T-helper 1 cell treated with Interleukin-12 subunit alpha and Interleukin-12 subunit beta and Interleukin-4 antibody, amounts not matched to agents 30 ng/mL and 1 ng/mL, for 36 hours (primary cell): ENCODE measurements at regions not wholly inside any gene's neighbourhood (a gene's known extent, or its start where the extent isn't known, plus 50 kb on each side); places are given as distances from the start of the nearest gene placed in this dataset.

Experiments
- intact Hi-C: fragments of 100-400 bp; cut with micrococcal nuclease; formaldehyde crosslinking; loops from one replicate; pipeline ENCODE4 v1.15.1; 2024

DNA sequence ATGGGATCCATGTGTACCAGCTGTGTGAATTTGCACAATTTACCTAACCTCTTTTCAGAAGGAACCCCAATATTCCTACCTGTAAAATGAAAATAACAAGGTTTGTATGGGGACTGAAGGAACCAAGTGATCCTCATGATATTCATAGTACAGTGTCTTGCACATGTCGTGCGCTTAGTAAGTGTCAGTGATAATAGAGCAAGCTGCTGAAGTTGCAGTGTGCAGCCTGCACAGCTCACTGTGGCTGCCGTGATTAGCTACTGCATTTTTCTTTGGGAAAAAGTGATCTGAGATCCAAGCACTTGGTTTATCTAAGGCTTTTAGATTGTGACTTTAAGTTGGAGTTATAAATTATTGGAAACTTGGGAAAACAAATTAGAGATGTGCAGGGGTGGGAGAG lies 135.9 kb upstream of the FRY start:
- intact Hi-C loops, result no loop called here

DNA sequence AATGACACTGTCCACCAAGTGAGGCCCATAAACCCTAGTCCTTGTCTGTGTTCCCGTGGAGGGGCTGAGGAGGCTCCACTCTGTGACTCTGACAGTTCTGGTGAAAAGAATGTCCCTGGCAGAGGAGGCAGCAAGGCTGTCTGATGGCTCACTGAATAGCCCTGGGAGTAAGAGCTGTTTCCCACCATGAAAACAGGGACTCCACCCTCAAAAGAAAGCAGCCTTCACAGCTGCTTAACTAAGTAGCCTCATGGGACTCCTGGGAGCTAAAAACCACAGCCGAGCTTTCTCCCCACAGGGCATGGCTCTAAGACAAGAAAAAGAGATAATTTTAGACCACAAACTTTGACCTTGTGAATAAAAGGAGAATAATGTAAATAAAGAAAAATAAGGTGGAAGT lies 135.1 kb upstream of the FRY start:
- intact Hi-C loops, result no loop called here

- intact Hi-C loops, result no loop called here
Measured at GRCh38 chr13:31898378-31899071, 133.0 kb upstream of the FRY start.

DNA sequence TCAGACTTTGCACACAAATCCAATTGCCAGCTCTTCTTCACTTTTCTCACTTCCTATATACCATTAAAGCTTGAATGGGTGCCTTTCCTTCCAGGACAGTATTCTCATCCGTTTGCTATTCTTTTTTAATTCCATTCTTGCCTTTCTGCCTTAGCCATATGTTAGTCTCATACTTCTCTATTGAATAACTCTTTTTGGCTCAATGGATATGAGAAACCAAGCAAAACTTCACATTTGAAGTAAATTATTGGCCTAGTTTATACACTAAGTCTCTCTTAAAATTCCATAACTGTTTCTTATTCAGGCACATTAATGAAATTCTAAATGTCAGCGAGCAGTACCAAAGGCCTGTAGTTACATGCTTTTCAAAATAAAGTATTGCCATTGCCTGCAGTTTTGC lies 129.6 kb upstream of the FRY start:
- intact Hi-C loops, result no loop called here

DNA sequence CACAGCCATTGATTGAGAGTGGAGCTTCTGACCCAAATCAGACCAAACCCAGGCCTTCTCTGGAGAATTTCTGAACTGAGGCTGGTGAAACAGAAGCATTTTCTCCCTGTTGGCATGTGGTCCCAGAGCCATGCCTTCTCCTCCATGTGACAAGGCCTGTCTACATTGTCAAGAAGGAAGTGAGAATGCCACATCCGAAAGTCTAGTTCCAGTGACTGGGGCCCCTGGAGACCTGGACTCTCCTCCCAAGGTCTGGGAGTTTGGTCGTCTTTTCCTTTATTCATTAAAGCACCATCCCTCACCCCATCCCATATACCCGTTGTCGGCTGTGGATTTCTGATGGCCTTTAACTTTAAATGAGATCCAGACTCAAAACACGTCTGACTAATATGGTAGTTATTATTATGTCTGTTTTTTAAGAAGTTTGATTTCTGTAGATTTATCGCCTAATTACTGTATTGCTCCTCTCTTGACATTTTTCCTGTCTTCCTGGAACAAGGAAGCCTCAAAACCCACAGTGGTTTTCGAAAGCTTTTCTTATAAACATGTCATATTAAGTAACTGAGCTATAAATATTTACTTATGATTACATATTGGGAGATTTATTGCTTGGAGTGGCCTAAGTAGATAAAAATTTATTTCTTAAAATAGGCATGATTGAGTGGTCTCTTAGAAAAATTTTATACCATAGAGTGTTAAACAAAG lies 128.3 kb upstream of the FRY start:
- intact Hi-C loops, result no loop called here

DNA sequence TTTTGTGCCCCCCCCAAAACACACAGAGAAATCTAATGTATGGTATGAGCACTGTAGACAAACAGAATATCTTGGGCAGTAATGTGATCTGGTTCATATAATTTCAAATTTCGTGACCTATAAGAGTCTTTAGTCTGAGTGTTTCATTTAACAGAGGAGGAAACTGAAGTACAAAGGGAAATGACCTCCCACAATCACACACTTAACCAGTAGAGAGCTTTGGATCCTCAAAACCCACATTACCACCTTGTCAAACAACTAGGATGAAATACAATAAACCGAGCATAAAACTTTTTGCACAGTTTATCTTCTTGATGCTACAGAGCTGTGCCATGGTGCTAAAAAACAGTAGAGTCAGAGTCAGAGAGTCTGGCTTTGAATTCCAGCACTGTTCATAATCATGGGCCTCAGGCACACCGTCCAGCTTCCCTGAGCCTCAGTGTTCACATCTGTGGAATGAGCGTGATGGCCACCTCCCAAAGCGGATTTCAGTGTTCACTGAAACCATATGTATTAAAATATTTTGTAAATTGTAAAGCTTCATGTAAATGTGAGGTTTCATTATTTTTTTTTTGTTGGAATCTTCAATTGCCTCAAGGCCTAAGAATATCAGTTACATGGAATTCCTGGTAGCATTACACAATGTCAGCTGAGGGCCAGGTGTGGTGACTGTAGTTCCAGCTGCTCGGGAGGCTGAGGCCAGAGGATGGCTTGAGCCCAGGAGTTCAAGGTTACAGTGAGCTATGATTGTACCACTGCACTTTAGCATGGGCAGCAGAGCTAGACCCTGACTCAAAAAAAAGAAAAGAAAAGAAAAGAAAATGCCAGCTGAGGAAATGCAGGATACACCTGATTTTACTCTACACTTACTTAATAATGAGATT lies 126.4 kb upstream of the FRY start:
- intact Hi-C loops, result no loop called here

DNA sequence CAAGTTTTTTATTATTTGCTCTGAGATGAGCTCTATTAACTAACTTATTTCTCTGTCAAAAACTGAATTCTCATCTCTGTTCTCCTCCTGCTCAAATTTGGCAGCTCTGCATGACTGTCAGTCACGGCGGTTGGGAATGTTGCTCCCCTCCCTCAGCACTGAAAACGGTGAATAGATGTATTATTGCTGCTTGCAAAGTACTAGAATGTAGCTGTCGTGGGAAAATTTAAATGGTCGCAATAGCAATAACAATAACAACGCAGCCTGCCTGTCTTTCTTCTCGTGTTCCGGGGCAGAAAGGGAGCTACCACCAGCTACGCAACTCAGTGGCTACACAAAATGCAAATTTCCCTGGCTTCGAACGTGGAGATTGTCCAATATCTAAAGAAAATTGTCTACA lies 125.6 kb upstream of the FRY start:
- intact Hi-C loops, result no loop called here

DNA sequence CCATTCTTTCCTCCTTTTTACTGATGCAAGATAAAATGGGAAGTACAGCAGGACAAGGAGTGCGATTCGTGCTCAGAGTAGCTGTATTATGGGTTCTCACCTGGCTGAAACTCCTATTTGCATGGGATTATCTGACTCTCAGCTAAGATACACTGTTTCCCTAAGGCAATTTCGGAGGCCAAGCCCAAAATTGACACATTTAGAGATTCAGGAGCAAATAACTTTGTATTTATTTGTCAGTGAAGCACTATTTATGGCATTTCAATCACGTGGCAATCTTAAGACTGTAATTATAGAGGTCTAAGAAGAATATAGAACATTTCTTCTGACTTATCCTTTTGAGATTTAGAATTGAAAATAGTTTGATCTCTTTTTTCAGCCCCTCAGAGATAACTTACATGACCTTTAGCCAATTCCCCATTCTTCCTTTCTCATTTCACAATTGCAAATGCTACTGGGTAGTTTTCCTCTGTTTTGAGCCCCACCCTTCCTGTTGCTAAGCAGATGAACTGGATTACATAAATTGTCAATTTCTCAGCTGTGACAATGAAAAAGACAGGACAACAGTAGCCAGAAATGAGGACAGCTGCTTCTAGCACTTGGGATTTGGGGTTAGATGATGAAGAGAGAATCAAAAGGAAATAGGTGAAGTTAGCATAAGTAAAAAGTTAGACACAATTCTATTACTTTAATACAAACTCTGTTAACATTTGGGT lies 122.7 kb upstream of the FRY start:
- intact Hi-C loops, result no loop called here

- intact Hi-C loops, result loop anchor here (1.0 to 5.0 kb wide), 14 partner anchors 17 to 742 kb away; partner anchors contain the start of genes FRY and N4BP2L2
Measured at GRCh38 chr13:31909864-31910551, 121.6 kb upstream of the FRY start.

- intact Hi-C loops, result loop anchor here (1.0 to 5.0 kb wide), 14 partner anchors 17 to 742 kb away; partner anchors contain the start of genes FRY and N4BP2L2
Measured at GRCh38 chr13:31910633-31911032, 120.9 kb upstream of the FRY start.

DNA sequence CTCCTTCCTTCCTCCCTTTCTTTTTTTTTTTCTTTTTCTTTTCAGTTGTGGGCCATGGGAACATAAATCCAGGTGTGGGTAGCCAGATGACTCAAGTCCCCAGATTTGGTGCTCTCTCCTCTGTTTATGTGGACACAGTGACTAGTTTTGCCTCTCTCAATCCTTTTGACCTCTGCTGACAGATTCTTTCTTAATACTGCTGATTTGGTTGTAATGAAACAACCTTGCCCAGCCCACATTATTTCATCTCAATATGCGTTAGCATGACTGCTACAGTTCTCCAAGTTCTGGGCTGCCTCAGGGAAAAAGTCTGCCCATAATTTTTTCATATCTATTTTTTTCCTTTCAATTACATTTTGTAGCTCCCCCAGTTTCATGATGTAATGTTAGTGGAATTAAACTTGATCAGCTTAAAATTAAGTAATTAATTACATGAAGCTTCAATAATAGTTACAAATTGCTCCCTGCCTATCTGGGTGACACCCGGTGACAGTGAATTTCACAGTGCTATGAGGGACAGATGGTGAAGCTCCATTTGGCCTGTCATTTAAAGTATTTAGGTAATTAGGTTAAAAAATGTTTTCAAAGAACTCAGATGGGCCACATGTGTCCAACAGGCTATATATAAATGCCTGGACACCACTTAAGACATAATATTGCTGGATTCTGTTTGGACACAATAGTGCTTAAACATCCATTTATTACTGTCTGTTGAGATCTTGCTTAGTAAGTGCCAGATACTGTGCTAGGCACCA lies 118.8 kb upstream of the FRY start:
- intact Hi-C loops, result loop anchor here (5.0 kb wide), 4 partner anchors 39 to 739 kb away; partner anchors contain the start of gene N4BP2L2

GRCh38 chr13:31913459-31913858 lies 118.1 kb upstream of the FRY start:
- intact Hi-C loops, result loop anchor here (5.0 kb wide), 4 partner anchors 39 to 739 kb away; partner anchors contain the start of gene N4BP2L2

DNA sequence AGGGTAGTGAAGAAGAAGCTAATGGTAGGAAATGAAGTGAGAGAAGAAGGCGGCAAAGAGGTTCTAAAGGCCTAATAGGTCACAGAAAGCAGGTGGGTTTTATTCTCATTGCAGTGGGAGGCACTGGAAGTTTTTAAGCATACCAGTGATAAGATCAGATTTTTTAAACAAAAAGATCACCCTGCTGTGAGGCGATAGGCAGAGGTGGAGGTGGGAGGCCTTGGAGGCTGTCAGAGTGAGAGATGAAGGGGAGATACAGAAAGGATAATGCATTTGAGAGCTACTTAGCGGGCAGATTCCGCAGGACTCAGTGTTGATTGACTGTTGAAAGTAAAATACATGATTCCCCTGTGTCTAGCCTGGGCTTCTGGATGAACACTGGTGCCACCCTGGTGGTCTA lies 116.7 kb upstream of the FRY start:
- intact Hi-C loops, result loop anchor here (5.0 kb wide), 4 partner anchors 37 to 737 kb away; partner anchors contain the start of gene N4BP2L2

DNA sequence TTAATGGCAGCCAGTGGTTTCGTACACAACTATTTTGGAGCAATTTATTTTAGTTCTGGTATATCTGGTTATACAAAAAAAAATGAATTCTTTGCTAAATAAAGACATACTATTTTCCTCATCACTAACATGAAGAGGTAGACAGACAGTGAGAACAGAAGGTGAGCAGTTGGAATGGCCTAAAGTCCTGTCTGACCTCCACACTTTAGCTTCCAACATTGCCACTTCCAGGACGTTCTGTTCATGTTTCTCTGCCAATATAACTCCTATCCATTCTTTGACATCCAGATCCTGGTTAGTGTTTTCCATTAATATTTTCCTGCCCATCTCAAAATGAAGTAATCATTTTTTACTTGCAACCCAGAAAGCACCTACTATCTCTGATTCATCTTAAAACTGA lies 112.9 kb upstream of the FRY start:
- intact Hi-C loops, result no loop called here

DNA sequence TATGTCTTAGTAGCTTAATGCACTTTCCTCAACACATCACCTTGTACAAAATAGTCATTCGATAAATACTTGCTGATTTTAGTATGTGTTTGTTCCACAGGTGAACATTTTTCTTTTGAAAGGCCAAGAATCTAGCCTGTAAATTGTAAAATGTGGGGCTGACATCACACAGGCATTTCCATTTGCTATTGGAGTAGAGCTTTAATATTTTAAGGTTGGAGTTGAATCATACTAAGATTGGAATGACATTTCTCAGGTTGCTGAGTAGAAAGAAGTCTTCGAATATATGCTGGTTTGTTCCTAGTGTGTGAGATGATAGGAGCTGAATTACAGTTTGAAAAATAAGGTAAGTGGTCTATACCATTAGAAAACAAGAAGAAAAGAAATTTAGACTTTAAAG lies 112.3 kb upstream of the FRY start:
- intact Hi-C loops, result no loop called here

- intact Hi-C loops, result loop anchor here (10.0 kb wide), 1 partner anchor 1895 kb away; the partner anchor contains the start of gene RFC3
Measured at GRCh38 chr13:31919971-31920726, 111.4 kb upstream of the FRY start.

DNA sequence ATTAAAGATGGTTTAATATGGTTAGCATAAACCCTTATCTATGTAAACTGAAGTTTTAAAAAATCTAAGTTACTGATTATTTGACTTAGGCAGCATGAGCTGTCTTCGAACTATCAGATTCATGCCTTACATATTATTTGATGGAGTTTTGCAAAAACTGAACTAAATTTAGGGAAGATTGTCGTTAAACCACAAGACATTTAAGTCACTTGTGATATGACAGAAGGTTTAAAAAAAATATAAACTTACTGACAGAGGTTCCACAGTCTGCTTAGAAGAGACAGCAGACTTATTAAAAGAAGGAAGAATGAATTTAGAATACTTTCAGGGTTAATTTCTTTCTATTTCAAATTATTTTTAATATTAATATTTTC lies 110.9 kb upstream of the FRY start:
- intact Hi-C loops, result loop anchor here (10.0 kb wide), 1 partner anchor 1894 kb away; the partner anchor contains the start of gene RFC3

GRCh38 chr13:31922724-31923123 lies 108.8 kb upstream of the FRY start:
- intact Hi-C loops, result loop anchor here (10.0 kb wide), 1 partner anchor 1892 kb away; the partner anchor contains the start of gene RFC3
